ENCODE measurements at regions not wholly inside any gene's neighbourhood (a gene's known extent, or its start where the extent isn't known, plus 50 kb on each side); places are given as distances from the start of the nearest gene placed in this dataset.

GRCh38 chr12:71218616-71219015 lies 60.8 kb upstream of the TSPAN8 start:
- no peaks in the 10 kb centered on the region for H3K36me3 Mint-ChIP-seq (ENCODE audit: low read depth)
- DNase-seq, result no peak
- H3K4me1 Mint-ChIP-seq, result no peaks in the 10 kb centered on the region

GRCh38 chr12:71216725-71217579 lies 59.2 kb upstream of the TSPAN8 start:
- Mint-ChIP-seq H3K27ac (no peak overlapping the region), H3K4me3 (no peak overlapping the region), H3K9me3 (no peaks in the 10 kb centered on the region), H3K27me3 (ENCODE audit: low read depth, poor library complexity) (no peaks in the 10 kb centered on the region), H3K4me1 (no peaks in the 10 kb centered on the region), H3K36me3 (ENCODE audit: low read depth) (no peaks in the 10 kb centered on the region)
- DNase-seq, result no peak
- peak; percentile 36 for TF ChIP-seq CTCF (IDR thresholded peaks at IDR 0.05)

More at GRCh38 chr12:71218616-71219015, 60.8 kb upstream of the TSPAN8 start:
- Mint-ChIP-seq H3K4me3 (no peak overlapping the region), H3K27ac (no peak overlapping the region), H3K9me3 (no peaks in the 10 kb centered on the region), H3K27me3 (ENCODE audit: low read depth, poor library complexity) (peaks cover under 1% of the 10 kb centered on the region)
- TF ChIP-seq CTCF (IDR thresholded peaks at IDR 0.05), result no peak

- no peaks in the 10 kb centered on the region for H3K27me3 Mint-ChIP-seq (ENCODE audit: low read depth, poor library complexity)
- no peak for DNase-seq
- H3K9me3 Mint-ChIP-seq, result peaks cover 5% of the 10 kb centered on the region
- peak overlapping the region; percentile 72 for H3K27ac Mint-ChIP-seq
- TF ChIP-seq CTCF (IDR thresholded peaks at IDR 0.05), result no peak
- no peaks in the 10 kb centered on the region for H3K4me1 Mint-ChIP-seq
- no peak overlapping the region for H3K4me3 Mint-ChIP-seq
- no peaks in the 10 kb centered on the region for H3K36me3 Mint-ChIP-seq (ENCODE audit: low read depth)
These were observed 56.9 kb upstream of the TSPAN8 start for GRCh38 chr12:71214511-71215285.

- H3K9me3 Mint-ChIP-seq, result peaks cover 56% of the 10 kb centered on the region
- H3K27me3 Mint-ChIP-seq (ENCODE audit: low read depth, poor library complexity), result peaks cover 4% of the 10 kb centered on the region
- no peak for TF ChIP-seq CTCF (IDR thresholded peaks at IDR 0.05)
- no peak for DNase-seq
- H3K27ac Mint-ChIP-seq, result no peak overlapping the region
- H3K4me3 Mint-ChIP-seq, result no peak overlapping the region
- H3K4me1 Mint-ChIP-seq, result no peaks in the 10 kb centered on the region
- peaks cover 6% of the 10 kb centered on the region for H3K36me3 Mint-ChIP-seq (ENCODE audit: low read depth)
These were observed 50.4 kb upstream of the TSPAN8 start for GRCh38 chr12:71208053-71208685.
